ENCODE measurements at regions not wholly inside any gene's neighbourhood (a gene's known extent, or its start where the extent isn't known, plus 50 kb on each side); places are given as distances from the start of the nearest gene placed in this dataset.

GRCh38 chr5:116757326-116757725 lies 182.7 kb upstream of the SEMA6A start:
- TF ChIP-seq EZH2 (IDR thresholded peaks at IDR 0.05; ENCODE audit: low read depth, unreplicated experiment) (no peak), POLR2AphosphoS5 (IDR thresholded peaks at IDR 0.05; ENCODE audit: low read depth) (no peak), EZH2phosphoT487 (IDR thresholded peaks at IDR 0.05; ENCODE audit: unreplicated experiment) (no peak), CREB1 (CRISPR knock-in tag; IDR thresholded peaks at IDR 0.05; ENCODE audit: low read depth) (no peak), CTCF (conservative IDR thresholded peaks at IDR 0.05; ENCODE audit: low read depth in 2 of 2) (no peak), REST (IDR thresholded peaks at IDR 0.05; ENCODE audit: unreplicated experiment) (no peak), JUNB (IDR thresholded peaks at IDR 0.05; ENCODE audit: unreplicated experiment) (no peak), STAT1 (IDR thresholded peaks at IDR 0.05; ENCODE audit: unreplicated experiment) (no peak), ZNF331 (CRISPR knock-in tag; IDR thresholded peaks at IDR 0.05; ENCODE audit: low read depth) (no peak), ETS1 (IDR thresholded peaks at IDR 0.05) (no peak)

All from GM23338 (cell line).